ENCODE measurements at regions not wholly inside any gene's neighbourhood (a gene's known extent, or its start where the extent isn't known, plus 50 kb on each side); places are given as distances from the start of the nearest gene placed in this dataset.

DNA sequence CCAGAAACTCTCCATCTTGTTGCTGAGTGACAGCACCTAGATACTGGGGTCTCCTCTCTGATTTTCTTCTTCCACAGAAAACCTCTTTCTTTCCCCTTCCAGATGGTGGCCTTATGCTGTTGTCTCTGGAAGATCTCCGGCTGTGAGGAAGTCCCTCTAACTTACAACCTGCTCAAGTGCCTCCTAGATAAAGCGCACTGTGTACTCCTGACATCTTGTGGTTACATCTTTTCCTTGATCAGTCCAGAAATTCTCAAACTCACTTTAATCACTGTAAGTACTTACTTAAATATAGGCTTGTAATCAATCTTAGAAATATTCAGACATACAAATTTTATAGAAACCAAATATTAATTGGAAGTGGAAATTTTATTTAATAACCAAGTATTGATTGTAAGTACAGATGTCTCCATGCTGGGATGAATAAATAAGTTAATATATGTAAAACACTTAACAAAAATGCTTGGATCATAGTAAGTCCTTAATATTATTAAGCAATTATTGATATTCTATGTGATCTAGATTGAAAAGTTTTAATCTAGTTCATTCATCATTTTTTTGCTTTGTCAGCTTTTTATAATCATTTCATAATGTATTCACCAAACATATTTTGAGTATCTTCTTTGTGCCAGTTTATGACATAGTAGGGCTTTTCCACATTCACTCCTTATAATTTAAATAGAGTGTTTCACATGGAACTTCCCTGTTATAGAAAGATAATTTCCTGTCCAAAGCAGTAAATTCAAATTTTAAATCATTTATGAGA, 1381.4 kb upstream of the CDH6 start:
- DNase-seq: no peak
- Histone ChIP-seq H3K4me3 (ENCODE audit: low read length) (no peak overlapping the region), H3K9me3 (ENCODE audit: low read length) (peaks cover 16% of the 10 kb centered on the region), H3K27ac (ENCODE audit: low read length) (no peak overlapping the region), H3K4me2 (ENCODE audit: low read depth, low read length, poor library complexity, severe bottlenecking) (no peak overlapping the region), H2AFZ (ENCODE audit: low read length) (no peak overlapping the region), H3K9me2 (replicated peaks; ENCODE audit: insufficient read depth, low read length) (no peaks in the 10 kb centered on the region), H3K36me3 (ENCODE audit: insufficient read depth, low read length) (no peaks in the 10 kb centered on the region), H3K27me3 (ENCODE audit: low read length) (no peaks in the 10 kb centered on the region), H4K20me1 (ENCODE audit: insufficient read depth, low read depth, low read length) (no peaks in the 10 kb centered on the region), H3K9ac (ENCODE audit: low read length) (no peak overlapping the region), H3K79me2 (ENCODE audit: low read length) (no peaks in the 10 kb centered on the region), H3K4me1 (ENCODE audit: low read length) (no peaks in the 10 kb centered on the region)

DNA sequence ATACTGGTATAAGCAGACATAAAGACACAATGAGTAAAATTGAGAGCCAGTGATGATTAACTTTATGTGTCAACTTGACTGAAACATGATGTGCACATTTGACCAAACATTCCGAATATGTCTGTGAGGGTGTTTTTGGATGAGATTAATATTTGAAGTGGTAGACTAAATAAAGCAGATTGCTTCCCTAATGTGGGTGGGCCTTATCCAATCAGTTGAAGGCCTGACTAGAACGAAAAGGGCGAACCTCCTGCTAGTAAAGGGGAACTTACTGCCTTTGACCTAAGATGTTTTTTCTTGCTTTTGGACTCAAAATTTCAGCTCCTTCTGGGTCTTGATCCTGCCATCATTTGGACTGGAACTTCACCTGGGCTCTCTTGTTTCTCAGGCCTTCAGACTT, 1387.7 kb upstream of the CDH6 start:
- Histone ChIP-seq H3K4me1 (ENCODE audit: low read length) (no peaks in the 10 kb centered on the region), H2AFZ (ENCODE audit: low read length) (no peak overlapping the region), H3K27me3 (ENCODE audit: low read length) (no peaks in the 10 kb centered on the region), H3K27ac (ENCODE audit: low read length) (no peak overlapping the region), H4K20me1 (ENCODE audit: insufficient read depth, low read depth, low read length) (no peaks in the 10 kb centered on the region), H3K36me3 (ENCODE audit: insufficient read depth, low read length) (no peaks in the 10 kb centered on the region), H3K4me3 (ENCODE audit: low read length) (no peak overlapping the region), H3K79me2 (ENCODE audit: low read length) (no peaks in the 10 kb centered on the region), H3K9me3 (ENCODE audit: low read length) (peaks cover 21% of the 10 kb centered on the region), H3K9ac (ENCODE audit: low read length) (no peak overlapping the region), H3K9me2 (replicated peaks; ENCODE audit: insufficient read depth, low read length) (no peaks in the 10 kb centered on the region), H3K4me2 (ENCODE audit: low read depth, low read length, poor library complexity, severe bottlenecking) (no peak overlapping the region)
- no peak for DNase-seq

DNA sequence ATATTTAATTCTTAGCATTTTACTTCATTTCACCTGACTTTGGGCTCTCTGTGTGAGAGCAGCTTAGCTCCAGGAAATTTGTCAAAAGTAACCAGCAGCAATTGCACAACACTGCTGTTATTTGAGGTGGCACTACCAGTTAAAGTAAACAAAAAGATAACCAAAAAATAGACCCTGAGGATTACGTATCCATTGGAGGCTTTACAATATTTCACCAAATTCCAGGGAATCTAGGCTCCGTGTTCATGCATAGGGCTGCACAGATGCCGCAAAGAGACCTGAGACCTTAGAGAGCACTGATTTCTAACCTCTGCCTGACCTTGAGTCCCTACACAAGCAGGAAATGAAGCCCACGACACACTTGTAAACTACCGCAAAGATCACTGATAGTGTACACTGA, 1392.7 kb upstream of the CDH6 start:
- no peaks in the 10 kb centered on the region for H4K20me1 ChIP-seq (ENCODE audit: insufficient read depth, low read depth, low read length)
- peaks cover 15% of the 10 kb centered on the region for H3K9me3 ChIP-seq (ENCODE audit: low read length)
- no peaks in the 10 kb centered on the region for H3K9me2 ChIP-seq (replicated peaks; ENCODE audit: insufficient read depth, low read length)
- H3K9ac ChIP-seq (ENCODE audit: low read length): no peak overlapping the region
- H3K27ac ChIP-seq (ENCODE audit: low read length): no peak overlapping the region
- no peak overlapping the region for H2AFZ ChIP-seq (ENCODE audit: low read length)
- H3K79me2 ChIP-seq (ENCODE audit: low read length): no peaks in the 10 kb centered on the region
- H3K36me3 ChIP-seq (ENCODE audit: insufficient read depth, low read length): no peaks in the 10 kb centered on the region
- no peaks in the 10 kb centered on the region for H3K4me1 ChIP-seq (ENCODE audit: low read length)
- H3K4me2 ChIP-seq (ENCODE audit: low read depth, low read length, poor library complexity, severe bottlenecking): no peak overlapping the region
- DNase-seq: no peak
- no peak overlapping the region for H3K4me3 ChIP-seq (ENCODE audit: low read length)
- no peaks in the 10 kb centered on the region for H3K27me3 ChIP-seq (ENCODE audit: low read length)

DNA sequence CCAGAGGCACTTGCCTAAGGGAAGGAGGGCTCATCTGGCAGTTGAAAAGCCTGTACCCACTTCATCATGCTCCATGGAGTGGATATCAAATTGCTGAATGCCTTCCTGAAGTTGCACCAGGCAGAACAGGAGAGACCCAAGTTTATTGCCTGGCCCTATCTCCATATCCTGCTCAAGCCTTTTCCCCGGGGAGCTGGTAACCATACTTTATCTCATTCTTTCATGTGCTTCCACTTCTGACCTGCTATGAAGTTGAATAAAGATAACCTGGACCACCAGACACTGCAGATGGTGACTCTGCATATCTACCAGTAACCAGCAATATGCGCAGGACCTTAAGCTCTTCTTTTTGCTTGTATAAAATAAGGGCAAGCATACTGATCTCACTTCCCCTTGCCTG, 1397.5 kb upstream of the CDH6 start:
- no peaks in the 10 kb centered on the region for H3K27me3 ChIP-seq (ENCODE audit: low read length)
- no peak for DNase-seq
- H2AFZ ChIP-seq (ENCODE audit: low read length): no peak overlapping the region
- H3K4me1 ChIP-seq (ENCODE audit: low read length): no peaks in the 10 kb centered on the region
- no peak overlapping the region for H3K4me3 ChIP-seq (ENCODE audit: low read length)
- H3K79me2 ChIP-seq (ENCODE audit: low read length): no peaks in the 10 kb centered on the region
- no peak overlapping the region for H3K27ac ChIP-seq (ENCODE audit: low read length)
- no peaks in the 10 kb centered on the region for H3K36me3 ChIP-seq (ENCODE audit: insufficient read depth, low read length)
- H3K9ac ChIP-seq (ENCODE audit: low read length): no peak overlapping the region
- H4K20me1 ChIP-seq (ENCODE audit: insufficient read depth, low read depth, low read length): no peaks in the 10 kb centered on the region
- H3K9me3 ChIP-seq (ENCODE audit: low read length): peaks cover 6% of the 10 kb centered on the region
- no peaks in the 10 kb centered on the region for H3K9me2 ChIP-seq (replicated peaks; ENCODE audit: insufficient read depth, low read length)
- no peak overlapping the region for H3K4me2 ChIP-seq (ENCODE audit: low read depth, low read length, poor library complexity, severe bottlenecking)

DNA sequence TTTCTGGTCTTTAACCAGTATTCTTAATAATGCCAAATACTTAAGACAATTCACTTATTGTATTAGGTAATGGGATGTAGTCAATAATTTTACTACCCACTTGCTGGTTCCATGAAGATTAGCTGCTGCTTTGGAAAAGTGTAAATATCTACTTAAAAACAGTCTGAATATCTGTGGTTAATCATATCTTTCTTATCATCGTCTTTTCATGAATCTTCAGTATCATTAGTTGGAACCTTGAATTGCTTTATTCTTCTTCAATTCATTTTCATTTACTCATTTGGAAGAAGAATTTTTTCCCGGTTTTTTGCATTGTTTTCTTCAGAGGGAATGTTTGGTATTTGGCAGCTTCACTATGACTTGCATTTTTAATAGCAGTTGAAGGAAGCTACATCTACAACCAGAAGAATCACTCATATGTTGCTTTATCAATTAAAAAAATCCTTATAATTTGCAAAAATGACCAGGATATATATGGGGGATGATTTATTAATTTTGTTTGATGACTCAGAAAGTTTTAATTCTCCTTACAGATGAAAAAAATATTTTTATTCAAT, 1398.3 kb upstream of the CDH6 start:
- Histone ChIP-seq H3K9ac (ENCODE audit: low read length) (no peak overlapping the region), H3K36me3 (ENCODE audit: insufficient read depth, low read length) (no peaks in the 10 kb centered on the region), H3K27me3 (ENCODE audit: low read length) (no peaks in the 10 kb centered on the region), H3K79me2 (ENCODE audit: low read length) (no peaks in the 10 kb centered on the region), H3K4me3 (ENCODE audit: low read length) (no peak overlapping the region), H3K9me2 (replicated peaks; ENCODE audit: insufficient read depth, low read length) (no peaks in the 10 kb centered on the region), H3K27ac (ENCODE audit: low read length) (no peak overlapping the region), H3K9me3 (ENCODE audit: low read length) (no peaks in the 10 kb centered on the region), H4K20me1 (ENCODE audit: insufficient read depth, low read depth, low read length) (no peaks in the 10 kb centered on the region), H3K4me2 (ENCODE audit: low read depth, low read length, poor library complexity, severe bottlenecking) (no peak overlapping the region), H2AFZ (ENCODE audit: low read length) (no peak overlapping the region), H3K4me1 (ENCODE audit: low read length) (no peaks in the 10 kb centered on the region)
- DNase-seq: no peak

DNA sequence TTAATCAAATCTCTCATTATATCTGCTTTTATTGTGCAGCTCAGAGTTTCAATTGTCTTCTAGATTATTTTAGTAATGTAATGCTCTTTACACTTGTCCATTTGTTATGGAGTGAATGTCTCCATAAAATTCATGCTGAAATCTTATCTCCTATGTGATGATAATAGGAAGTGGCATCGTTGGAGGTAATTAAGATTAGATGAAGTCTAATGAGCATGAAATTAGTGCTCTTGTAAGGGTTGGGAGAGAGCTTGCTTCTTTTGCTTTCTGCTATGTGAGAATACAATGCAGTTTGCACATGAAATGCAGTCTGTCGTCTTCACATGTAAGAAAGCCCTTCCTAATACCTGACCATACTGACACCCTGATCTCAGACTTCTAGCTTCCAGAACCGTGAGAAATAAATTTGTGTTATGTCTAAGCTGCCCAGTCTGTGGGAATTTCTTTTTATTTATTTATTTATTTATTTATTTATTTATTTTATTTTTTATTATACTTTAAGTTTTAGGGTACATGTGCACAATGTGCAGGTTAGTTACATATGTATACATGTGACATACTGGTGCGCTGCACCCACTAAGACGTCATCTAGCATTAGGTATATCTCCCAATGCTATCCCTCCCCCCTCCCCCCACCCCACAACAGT, 1399.2 kb upstream of the CDH6 start:
- Histone ChIP-seq H2AFZ (ENCODE audit: low read length) (no peak overlapping the region), H3K9ac (ENCODE audit: low read length) (no peak overlapping the region), H4K20me1 (ENCODE audit: insufficient read depth, low read depth, low read length) (no peaks in the 10 kb centered on the region)

DNA sequence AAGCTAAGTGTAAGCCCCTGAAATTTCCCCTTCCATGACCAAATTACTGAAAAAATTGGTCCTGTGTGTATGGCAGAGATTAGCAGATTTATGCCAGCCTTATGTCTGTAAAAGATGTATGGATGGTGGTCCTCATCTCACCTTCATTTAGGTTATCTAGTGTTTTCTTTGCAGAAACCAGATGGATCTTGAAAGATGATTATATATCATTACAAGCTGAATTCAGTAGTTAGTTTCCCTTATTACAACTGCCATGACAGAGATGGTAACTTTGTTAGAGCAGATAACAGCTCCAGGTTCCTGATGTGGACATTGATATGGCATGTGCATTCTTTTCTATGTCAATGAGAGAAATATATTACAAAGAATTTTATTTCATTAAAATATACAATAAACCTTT, 1403.2 kb upstream of the CDH6 start:
- DNase-seq: no peak
- Histone ChIP-seq H3K36me3 (ENCODE audit: insufficient read depth, low read length) (no peaks in the 10 kb centered on the region), H3K9me3 (ENCODE audit: low read length) (no peaks in the 10 kb centered on the region), H3K4me3 (ENCODE audit: low read length) (no peak overlapping the region), H3K9me2 (replicated peaks; ENCODE audit: insufficient read depth, low read length) (no peaks in the 10 kb centered on the region), H3K27ac (ENCODE audit: low read length) (no peak overlapping the region), H3K9ac (ENCODE audit: low read length) (no peak overlapping the region), H3K27me3 (ENCODE audit: low read length) (no peaks in the 10 kb centered on the region), H3K4me1 (ENCODE audit: low read length) (no peaks in the 10 kb centered on the region), H2AFZ (ENCODE audit: low read length) (no peak overlapping the region), H4K20me1 (ENCODE audit: insufficient read depth, low read depth, low read length) (no peaks in the 10 kb centered on the region), H3K79me2 (ENCODE audit: low read length) (no peaks in the 10 kb centered on the region), H3K4me2 (ENCODE audit: low read depth, low read length, poor library complexity, severe bottlenecking) (no peak overlapping the region)

More for the DNA sequence above, 1399.2 kb upstream of the CDH6 start:
- DNase-seq: no peak
- Histone ChIP-seq H3K9me3 (ENCODE audit: low read length) (no peaks in the 10 kb centered on the region), H3K4me3 (ENCODE audit: low read length) (no peak overlapping the region), H3K79me2 (ENCODE audit: low read length) (no peaks in the 10 kb centered on the region), H3K9me2 (replicated peaks; ENCODE audit: insufficient read depth, low read length) (no peaks in the 10 kb centered on the region), H3K4me1 (ENCODE audit: low read length) (no peaks in the 10 kb centered on the region), H3K27me3 (ENCODE audit: low read length) (no peaks in the 10 kb centered on the region), H3K4me2 (ENCODE audit: low read depth, low read length, poor library complexity, severe bottlenecking) (no peak overlapping the region), H3K27ac (ENCODE audit: low read length) (no peak overlapping the region), H3K36me3 (ENCODE audit: insufficient read depth, low read length) (no peaks in the 10 kb centered on the region)

DNA sequence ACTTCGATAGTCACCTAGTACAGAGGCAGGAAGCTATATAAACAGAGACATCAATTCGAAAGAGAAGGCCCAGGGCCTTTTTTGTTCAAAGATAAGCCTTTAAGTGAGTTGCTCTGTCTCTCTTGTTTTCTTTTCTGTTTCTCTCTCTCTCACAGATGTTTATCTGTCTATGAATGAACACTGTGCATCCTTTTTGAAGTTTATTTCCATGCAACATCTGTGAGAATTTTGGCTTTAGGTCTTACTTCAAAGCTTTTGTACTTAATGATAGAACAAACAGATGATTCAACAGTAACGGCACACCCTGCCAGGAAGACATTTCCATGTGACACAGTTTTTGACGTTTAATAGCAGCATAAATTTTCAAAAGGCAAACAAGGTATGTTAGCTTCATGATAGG, 1413.1 kb upstream of the CDH6 start:
- no peaks in the 10 kb centered on the region for H3K9me2 ChIP-seq (replicated peaks; ENCODE audit: insufficient read depth, low read length)
- no peaks in the 10 kb centered on the region for H3K4me1 ChIP-seq (ENCODE audit: low read length)
- no peaks in the 10 kb centered on the region for H3K79me2 ChIP-seq (ENCODE audit: low read length)
- H3K36me3 ChIP-seq (ENCODE audit: insufficient read depth, low read length): no peaks in the 10 kb centered on the region
- no peak overlapping the region for H3K4me3 ChIP-seq (ENCODE audit: low read length)
- H3K9me3 ChIP-seq (ENCODE audit: low read length): peaks cover 32% of the 10 kb centered on the region
- no peaks in the 10 kb centered on the region for H4K20me1 ChIP-seq (ENCODE audit: insufficient read depth, low read depth, low read length)
- H2AFZ ChIP-seq (ENCODE audit: low read length): no peak overlapping the region
- no peak overlapping the region for H3K9ac ChIP-seq (ENCODE audit: low read length)
- no peaks in the 10 kb centered on the region for H3K27me3 ChIP-seq (ENCODE audit: low read length)
- H3K27ac ChIP-seq (ENCODE audit: low read length): no peak overlapping the region
- H3K4me2 ChIP-seq (ENCODE audit: low read depth, low read length, poor library complexity, severe bottlenecking): no peak overlapping the region
- no peak for DNase-seq

All from Karpas-422 (cell line).